Endothelial cell of umbilical vein (primary cell): ENCODE measurements at regions not wholly inside any gene's neighbourhood (a gene's known extent, or its start where the extent isn't known, plus 50 kb on each side); places are given as distances from the start of the nearest gene placed in this dataset.
"Not testable (repeated sequence)": the region's sequence is repeated elsewhere in the genome, so short reads cannot be mapped to it uniquely, and the experiment has no call there.

Experiments used
- BruUV-seq: library from RNA; stranded (reverse); fragments of 400-500 nt; replicated peaks from 2 replicates; lab custom pipeline; 2021; lab: Mats Ljungman, UMichigan
- CTCF ChIA-PET: fragments of 300-600, 350-600 bp; sonication (Branson Sonifier 250); formaldehyde crosslinking; loops from one replicate; lab custom pipeline; 2021; ENCODE audit warnings: antibody characterized with exemption, inconsistent platforms; lab: Charles Lee
- POLR2A ChIA-PET: fragments of 300-600, 350-600 bp; sonication (Branson Sonifier 250); formaldehyde crosslinking; loops from one replicate; lab custom pipeline; 2021; ENCODE audit warnings: antibody characterized with exemption, inconsistent platforms; lab: Charles Lee
- DNase-seq: peaks from one replicate; pipeline ENCODE4 v3.0.0-alpha.2; 2011; ENCODE audit warnings: low read depth, low spot score
- FAIRE-seq: peaks from 2 replicates; lab custom pipeline; 2011; peaks lifted over from hg19 to GRCh38; lab: Jason Lieb, UNC
- H2AFZ ChIP-seq: 2 replicates; pipeline ENCODE4 v1.6.0; 2012; ENCODE audit warnings: low read depth, low read length, control low read depth, inconsistent platforms
- H3K27ac ChIP-seq: 2 replicates; pipeline ENCODE4 v1.5.1; 2011; ENCODE audit warnings: low read depth, mild to moderate bottlenecking, control low read depth, low read length, moderate library complexity; ENCODE audit not compliant: insufficient read depth
- H3K27me3 ChIP-seq, 2 experiments: 2 replicates each; pipeline versions ENCODE4 v1.6.0 to v1.6.1; 2011; ENCODE audit warnings: low read length in 2 of 2, mixed read lengths in 1 of 2; ENCODE audit not compliant: control insufficient read depth in 2 of 2, insufficient read depth in 2 of 2
- H3K36me3 ChIP-seq, 2 experiments: 2 replicates in 1 of 2; 3 replicates in 1 of 2; pipeline ENCODE4 v1.5.1; 2011; ENCODE audit warnings: low read length in 2 of 2, mild to moderate bottlenecking in 1 of 2, moderate library complexity in 1 of 2; ENCODE audit not compliant: control insufficient read depth in 2 of 2, insufficient read depth in 2 of 2; ENCODE audit errors: extremely low read depth in 1 of 2
- H3K4me1 ChIP-seq: 3 replicates; pipeline ENCODE4 v1.5.1; 2011; ENCODE audit warnings: mild to moderate bottlenecking, low read length; ENCODE audit not compliant: control insufficient read depth, insufficient read depth; ENCODE audit errors: extremely low read depth
- H3K4me2 ChIP-seq: 2 replicates; pipeline ENCODE4 v1.6.1; 2011; ENCODE audit warnings: low read length, control low read depth, mixed read lengths; ENCODE audit not compliant: insufficient read depth
- H3K4me3 ChIP-seq, 3 experiments: fragments of 200-600 bp in 1 of 3; sonication (generic), shearing (Covaris generic) in 1 of 3; replicated peaks in 1 of 3; 2 replicates each; pipeline ENCODE4 v1.5.1; 2011 to 2016; ENCODE audit warnings: control low read depth in 3 of 3, low read length in 3 of 3, mild to moderate bottlenecking in 2 of 3, inconsistent platforms in 1 of 3, low read depth in 1 of 3, moderate library complexity in 1 of 3; ENCODE audit not compliant: insufficient read depth in 1 of 3
- H3K79me2 ChIP-seq: 2 replicates; pipeline ENCODE4 v1.6.0; 2012; ENCODE audit warnings: low read length, inconsistent platforms; ENCODE audit not compliant: control insufficient read depth, insufficient read depth
- H3K9ac ChIP-seq: replicated peaks from 2 replicates; pipeline ENCODE3; 2011; ENCODE audit warnings: low read length, control low read depth; ENCODE audit not compliant: insufficient read depth; ENCODE audit errors: extremely low read depth
- H3K9me1 ChIP-seq: replicated peaks from 3 replicates; pipeline ENCODE4 v1.6.0; 2011; ENCODE audit warnings: mild to moderate bottlenecking, low read length; ENCODE audit not compliant: control insufficient read depth, insufficient read depth; ENCODE audit errors: extremely low read depth
- H3K9me3 ChIP-seq: replicated peaks from 2 replicates; pipeline ENCODE4 v1.5.1; 2012; ENCODE audit warnings: low read length, inconsistent platforms; ENCODE audit not compliant: control insufficient read depth, insufficient read depth
- H4K20me1 ChIP-seq: replicated peaks from 2 replicates; pipeline ENCODE3; 2011; ENCODE audit warnings: mild to moderate bottlenecking, low read length; ENCODE audit not compliant: control insufficient read depth, insufficient read depth; ENCODE audit errors: extremely low read depth
- CTCF ChIP-seq, 2 donors: IDR thresholded peaks; 1 replicate in 1 of 2; 2 replicates in 1 of 2; pipeline ENCODE4 v1.5.1; 2011; ENCODE audit warnings: low read length in 2 of 2, mild to moderate bottlenecking in 2 of 2, moderate library complexity in 2 of 2, control low read depth in 1 of 2, inconsistent platforms in 1 of 2, low read depth in 1 of 2; ENCODE audit not compliant: insufficient read depth in 1 of 2; ENCODE audit errors: extremely low read depth in 1 of 2
- EZH2 ChIP-seq: IDR thresholded peaks from 2 replicates; pipeline ENCODE4 v1.6.1; 2012; ENCODE audit warnings: borderline replicate concordance, low read depth, mild to moderate bottlenecking, moderate library complexity, low read length, inconsistent platforms; ENCODE audit not compliant: severe bottlenecking
- FOS ChIP-seq: IDR thresholded peaks from 2 replicates; pipeline ENCODE4 v1.6.1; 2011; ENCODE audit warnings: mild to moderate bottlenecking, low read length, moderate library complexity, borderline replicate concordance; ENCODE audit not compliant: insufficient read depth
- GATA2 ChIP-seq: IDR thresholded peaks from 2 replicates; pipeline ENCODE4 v1.7.0; 2011; ENCODE audit warnings: low read depth, mild to moderate bottlenecking, moderate library complexity, mixed read lengths, low read length; ENCODE audit not compliant: insufficient read length, insufficient read depth
- JUN ChIP-seq: IDR thresholded peaks from 2 replicates; pipeline ENCODE4 v1.6.1; 2011; ENCODE audit warnings: borderline replicate concordance, low read depth; ENCODE audit not compliant: insufficient read length, insufficient read depth
- MAX ChIP-seq: IDR thresholded peaks from 2 replicates; pipeline ENCODE4 v1.6.1; 2011; ENCODE audit not compliant: insufficient read depth, insufficient read length
- MYC ChIP-seq: IDR thresholded peaks from one replicate; pipeline ENCODE4 v1.6.1; 2011; ENCODE audit warnings: mild to moderate bottlenecking, low read depth, low read length
- POLR2A ChIP-seq: IDR thresholded peaks from 2 replicates; pipeline ENCODE4 v1.6.1; 2012; ENCODE audit warnings: low read depth, mild to moderate bottlenecking, control low read depth, low read length
- POLR2AphosphoS5 ChIP-seq: IDR thresholded peaks from 2 replicates; pipeline ENCODE4 v1.6.1; 2012; ENCODE audit warnings: low read depth, mild to moderate bottlenecking, control low read depth, low read length, moderate library complexity; ENCODE audit not compliant: insufficient read depth
- dilution Hi-C: fragments of 300-500 bp; cut with MboI; formaldehyde crosslinking; loops from one replicate; pipeline ENCODE4 v1.15.0; 2019; ENCODE audit warnings: low sequenced_read_pairs; ENCODE audit not compliant: extremely low pct_ligation_motif_present
- intact Hi-C: fragments of 100-400 bp; cut with micrococcal nuclease; formaldehyde crosslinking; loops from one replicate; pipeline ENCODE4 v1.10.0; 2022

GRCh38 chr18:70693246-70693645 lies 404.4 kb downstream of the SOCS6 start:
- dilution Hi-C loops: no loop called here
- TF ChIP-seq FOS (no peak), JUN (no peak), EZH2 (no peak), POLR2A (no peak), CTCF (IDR thresholded peaks at IDR 0.05; ENCODE audit: extremely low read depth in 1 of 2, insufficient read depth in 1 of 2, low read depth in 1 of 2, low read length in 2 of 2) (no peak), GATA2 (no peak), MAX (no peak), MYC (no peak), POLR2AphosphoS5 (no peak)
- no TSS peak for BruUV-seq

GRCh38 chr18:70689765-70690164 lies 400.9 kb downstream of the SOCS6 start:
- BruUV-seq, H3K36me3 ChIP-seq, H2AFZ ChIP-seq, H3K4me2 ChIP-seq, H4K20me1 ChIP-seq, H3K79me2 ChIP-seq, DNase-seq, H3K27me3 ChIP-seq, H3K4me1 ChIP-seq, H3K4me3 ChIP-seq, POLR2A ChIA-PET, H3K9ac ChIP-seq, H3K9me1 ChIP-seq, intact Hi-C loops, CTCF ChIA-PET, H3K9me3 ChIP-seq, H3K27ac ChIP-seq, dilution Hi-C loops, FAIRE-seq: not testable (repeated sequence)

More at GRCh38 chr18:70693246-70693645, 404.4 kb downstream of the SOCS6 start:
- DNase-seq (no peak), FAIRE-seq (no peak)
- Histone ChIP-seq H3K27ac (no peak overlapping the region), H3K4me3 (no peak overlapping the region), H3K4me1 (no peaks in the 10 kb centered on the region), H3K9me1 (no peaks in the 10 kb centered on the region), H2AFZ (no peak overlapping the region), H3K79me2 (no peaks in the 10 kb centered on the region), H3K9ac (no peak overlapping the region), H3K9me3 (peaks cover 2% of the 10 kb centered on the region), H3K4me2 (no peak overlapping the region), H3K36me3 (no peaks in the 10 kb centered on the region), H4K20me1 (no peaks in the 10 kb centered on the region), H3K27me3 (no peaks in the 10 kb centered on the region)
- intact Hi-C loops: no loop called here
- POLR2A ChIA-PET: no interaction called here
- CTCF ChIA-PET: no interaction called here
